ENCODE measurements at regions not wholly inside any gene's neighbourhood (a gene's known extent, or its start where the extent isn't known, plus 50 kb on each side); places are given as distances from the start of the nearest gene placed in this dataset.
A peak's percentile ranks its signal among the peaks of the same experiment; 100 is the strongest.
"Not testable (repeated sequence)": the region's sequence is repeated elsewhere in the genome, so short reads cannot be mapped to it uniquely, and the experiment has no call there.

GRCh38 chr10:128178302-128178958 lies 52.2 kb upstream of the MKI67 start:
- Mint-ChIP-seq H3K36me3 (ENCODE audit: low read depth) (peaks cover 2% of the 10 kb centered on the region), H3K9me3 (ENCODE audit: low read depth) (peaks cover 13% of the 10 kb centered on the region), H3K4me3 (no peak overlapping the region), H3K4me1 (peaks cover 20% of the 10 kb centered on the region), H3K27ac (no peak overlapping the region), H3K27me3 (no peaks in the 10 kb centered on the region)
- intact Hi-C loops (cut with DNase I, micrococcal nuclease): no loop called here
- CTCF ChIA-PET: interaction anchor here (0.6 to 2.6 kb wide), 21 partner anchors 9 to 1924 kb away, joined by 3 to 28 read pairs (median 4); no protein-coding TSS in a partner anchor
- DNase-seq (peak; percentile 73), ATAC-seq (peak; percentile 69)
- POLR2A ChIA-PET: interaction anchor here (0.8 to 1.1 kb wide), 2 partner anchors 52 to 55 kb away, joined by 3 read pairs; no protein-coding TSS in a partner anchor

GRCh38 chr10:128180843-128181242 lies 54.6 kb upstream of the MKI67 start:
- Mint-ChIP-seq H3K9me3 (ENCODE audit: low read depth) (peaks cover 10% of the 10 kb centered on the region), H3K36me3 (ENCODE audit: low read depth) (peaks cover 3% of the 10 kb centered on the region), H3K27me3 (peaks cover 2% of the 10 kb centered on the region), H3K4me3 (peak overlapping the region; percentile 18), H3K4me1 (peaks cover 23% of the 10 kb centered on the region), H3K27ac (peak overlapping the region; percentile 64)
- DNase-seq (peak; percentile 71), ATAC-seq (peak; percentile 97)
- CTCF ChIA-PET: interaction anchor here (0.7 to 2.2 kb wide), 5 partner anchors 30 to 116 kb away, joined by 3 to 30 read pairs (median 5); no protein-coding TSS in a partner anchor
- POLR2A ChIA-PET: interaction anchor here (0.6 kb wide), 1 partner anchor 105 kb away, joined by 3 read pairs; no protein-coding TSS in a partner anchor
- intact Hi-C loops (cut with DNase I, micrococcal nuclease): loop anchor here in 1 of 2 experiments (1.0 kb wide), 1 partner anchor 29 kb away; no protein-coding TSS in a partner anchor

GRCh38 chr10:128185627-128186026 lies 59.4 kb upstream of the MKI67 start:
- no peak overlapping the region for H3K27ac Mint-ChIP-seq
- peaks cover 10% of the 10 kb centered on the region for H3K9me3 Mint-ChIP-seq (ENCODE audit: low read depth)
- POLR2A ChIA-PET: no interaction called here
- CTCF ChIA-PET: interaction anchor here (0.6 to 0.7 kb wide), 2 partner anchors 9 to 26 kb away, joined by 3 to 4 read pairs; no protein-coding TSS in a partner anchor
- peaks cover 3% of the 10 kb centered on the region for H3K36me3 Mint-ChIP-seq (ENCODE audit: low read depth)
- peaks cover 29% of the 10 kb centered on the region for H3K4me1 Mint-ChIP-seq
- DNase-seq: no peak
- no peak overlapping the region for H3K4me3 Mint-ChIP-seq
- H3K27me3 Mint-ChIP-seq: peaks cover 3% of the 10 kb centered on the region
- intact Hi-C loops (cut with DNase I, micrococcal nuclease): no loop called here
- no peak for ATAC-seq

- peak overlapping the region; percentile 72 for H3K27ac Mint-ChIP-seq
- peaks cover 18% of the 10 kb centered on the region for H3K4me1 Mint-ChIP-seq
- intact Hi-C loops (cut with DNase I, micrococcal nuclease): no loop called here
- H3K27me3 Mint-ChIP-seq: peaks cover 3% of the 10 kb centered on the region
- peaks cover 10% of the 10 kb centered on the region for H3K9me3 Mint-ChIP-seq (ENCODE audit: low read depth)
- CTCF ChIA-PET: interaction anchor here (0.6 to 2.6 kb wide), 12 partner anchors 8 to 1117 kb away, joined by 3 to 28 read pairs (median 4); no protein-coding TSS in a partner anchor
- DNase-seq (peak; percentile 42), ATAC-seq (peak; percentile 78)
- H3K4me3 Mint-ChIP-seq: peak overlapping the region; percentile 68
- peaks cover 3% of the 10 kb centered on the region for H3K36me3 Mint-ChIP-seq (ENCODE audit: low read depth)
- POLR2A ChIA-PET: interaction anchor here (0.6 to 0.7 kb wide), 2 partner anchors 8 to 115 kb away, joined by 3 to 8 read pairs; no protein-coding TSS in a partner anchor
These were observed 61.0 kb upstream of the MKI67 start for GRCh38 chr10:128186959-128187787.

GRCh38 chr10:128187788-128188185 lies 61.6 kb upstream of the MKI67 start:
- ChIA-PET CTCF (interaction anchor here (0.6 to 2.6 kb wide), 8 partner anchors 8 to 614 kb away, joined by 3 to 28 read pairs (median 4); no protein-coding TSS in a partner anchor), POLR2A (no interaction called here)
- ATAC-seq (peak; percentile 37), DNase-seq (no peak)
- peaks cover 20% of the 10 kb centered on the region for H3K4me1 Mint-ChIP-seq
- H3K4me3 Mint-ChIP-seq: peak overlapping the region; percentile 68
- peaks cover 3% of the 10 kb centered on the region for H3K36me3 Mint-ChIP-seq (ENCODE audit: low read depth)
- H3K9me3 Mint-ChIP-seq (ENCODE audit: low read depth): peaks cover 8% of the 10 kb centered on the region
- peaks cover 3% of the 10 kb centered on the region for H3K27me3 Mint-ChIP-seq
- peak overlapping the region; percentile 72 for H3K27ac Mint-ChIP-seq
- intact Hi-C loops (cut with DNase I, micrococcal nuclease): no loop called here

- CTCF ChIA-PET: interaction anchor here (0.7 to 2.6 kb wide), 4 partner anchors 11 to 39 kb away, joined by 3 to 28 read pairs (median 3); no protein-coding TSS in a partner anchor
- Mint-ChIP-seq H3K36me3 (ENCODE audit: low read depth) (no peaks in the 10 kb centered on the region), H3K4me1 (peaks cover 20% of the 10 kb centered on the region), H3K4me3 (no peak overlapping the region), H3K9me3 (ENCODE audit: low read depth) (no peaks in the 10 kb centered on the region), H3K27ac (no peak overlapping the region), H3K27me3 (peaks cover 3% of the 10 kb centered on the region)
- no peak for DNase-seq
- ATAC-seq: no peak
- POLR2A ChIA-PET: no interaction called here
- intact Hi-C loops (cut with DNase I, micrococcal nuclease): no loop called here
These were observed 63.0 kb upstream of the MKI67 start for GRCh38 chr10:128189176-128189575.

- intact Hi-C loops (cut with DNase I, micrococcal nuclease): no loop called here
- Mint-ChIP-seq H3K9me3 (ENCODE audit: low read depth) (no peaks in the 10 kb centered on the region), H3K4me1 (peaks cover 17% of the 10 kb centered on the region), H3K27ac (no peak overlapping the region), H3K27me3 (peaks cover 2% of the 10 kb centered on the region), H3K36me3 (ENCODE audit: low read depth) (no peaks in the 10 kb centered on the region), H3K4me3 (no peak overlapping the region)
- ChIA-PET CTCF (interaction anchor here (0.6 to 0.9 kb wide), 3 partner anchors 13 to 122 kb away, joined by 3 to 4 read pairs (median 3); no protein-coding TSS in a partner anchor), POLR2A (no interaction called here)
- peak; percentile 21 for ATAC-seq
- no peak for DNase-seq
These were observed 65.6 kb upstream of the MKI67 start for GRCh38 chr10:128191847-128192246.

GRCh38 chr10:128201826-128202225 lies 75.6 kb upstream of the MKI67 start:
- H3K9me3 Mint-ChIP-seq (ENCODE audit: low read depth): peaks cover 12% of the 10 kb centered on the region
- intact Hi-C loops (cut with DNase I, micrococcal nuclease); H3K4me1 Mint-ChIP-seq; H3K4me3 Mint-ChIP-seq; H3K36me3 Mint-ChIP-seq (ENCODE audit: low read depth); H3K27me3 Mint-ChIP-seq; H3K27ac Mint-ChIP-seq; DNase-seq; CTCF ChIA-PET; ATAC-seq; POLR2A ChIA-PET: not testable (repeated sequence)

- Mint-ChIP-seq H3K4me3 (no peak overlapping the region), H3K9me3 (ENCODE audit: low read depth) (peaks cover 12% of the 10 kb centered on the region), H3K27ac (no peak overlapping the region), H3K36me3 (ENCODE audit: low read depth) (peaks cover 5% of the 10 kb centered on the region), H3K27me3 (peaks cover 2% of the 10 kb centered on the region), H3K4me1 (no peaks in the 10 kb centered on the region)
- intact Hi-C loops (cut with DNase I, micrococcal nuclease): no loop called here
- CTCF ChIA-PET: no interaction called here
- no peak for DNase-seq
- POLR2A ChIA-PET: no interaction called here
- ATAC-seq: no peak
These were observed 76.8 kb upstream of the MKI67 start for GRCh38 chr10:128203028-128203427.

- peaks cover 11% of the 10 kb centered on the region for H3K9me3 Mint-ChIP-seq (ENCODE audit: low read depth)
These were observed 79.4 kb upstream of the MKI67 start for GRCh38 chr10:128205591-128205990.

GRCh38 chr10:128206676-128207075 lies 80.5 kb upstream of the MKI67 start:
- POLR2A ChIA-PET: no interaction called here
- no peak overlapping the region for H3K27ac Mint-ChIP-seq
- CTCF ChIA-PET: no interaction called here

More at GRCh38 chr10:128205591-128205990, 79.4 kb upstream of the MKI67 start:
- H3K27me3 Mint-ChIP-seq; H3K36me3 Mint-ChIP-seq (ENCODE audit: low read depth); ATAC-seq; POLR2A ChIA-PET; H3K27ac Mint-ChIP-seq; H3K4me3 Mint-ChIP-seq; intact Hi-C loops (cut with DNase I, micrococcal nuclease); DNase-seq; H3K4me1 Mint-ChIP-seq: not testable (repeated sequence)
- CTCF ChIA-PET: interaction anchor here (0.7 to 1.5 kb wide), 3 partner anchors 19 to 27 kb away, joined by 3 to 10 read pairs (median 4); no protein-coding TSS in a partner anchor

More at GRCh38 chr10:128206676-128207075, 80.5 kb upstream of the MKI67 start:
- peaks cover 6% of the 10 kb centered on the region for H3K4me1 Mint-ChIP-seq
- intact Hi-C loops (cut with DNase I, micrococcal nuclease): no loop called here
- peaks cover 7% of the 10 kb centered on the region for H3K9me3 Mint-ChIP-seq (ENCODE audit: low read depth)
- ATAC-seq (no peak), DNase-seq (no peak)
- H3K4me3 Mint-ChIP-seq: no peak overlapping the region
- peaks cover 5% of the 10 kb centered on the region for H3K36me3 Mint-ChIP-seq (ENCODE audit: low read depth)
- H3K27me3 Mint-ChIP-seq: peaks cover 2% of the 10 kb centered on the region

Measured in activated CD4-positive, alpha-beta T cell treated with anti-CD3 and anti-CD28 coated beads for 36 hours (primary cell).